ENCODE measurements at regions not wholly inside any gene's neighbourhood (a gene's known extent, or its start where the extent isn't known, plus 50 kb on each side); places are given as distances from the start of the nearest gene placed in this dataset.
A peak's percentile ranks its signal among the peaks of the same experiment; 100 is the strongest.

DNA sequence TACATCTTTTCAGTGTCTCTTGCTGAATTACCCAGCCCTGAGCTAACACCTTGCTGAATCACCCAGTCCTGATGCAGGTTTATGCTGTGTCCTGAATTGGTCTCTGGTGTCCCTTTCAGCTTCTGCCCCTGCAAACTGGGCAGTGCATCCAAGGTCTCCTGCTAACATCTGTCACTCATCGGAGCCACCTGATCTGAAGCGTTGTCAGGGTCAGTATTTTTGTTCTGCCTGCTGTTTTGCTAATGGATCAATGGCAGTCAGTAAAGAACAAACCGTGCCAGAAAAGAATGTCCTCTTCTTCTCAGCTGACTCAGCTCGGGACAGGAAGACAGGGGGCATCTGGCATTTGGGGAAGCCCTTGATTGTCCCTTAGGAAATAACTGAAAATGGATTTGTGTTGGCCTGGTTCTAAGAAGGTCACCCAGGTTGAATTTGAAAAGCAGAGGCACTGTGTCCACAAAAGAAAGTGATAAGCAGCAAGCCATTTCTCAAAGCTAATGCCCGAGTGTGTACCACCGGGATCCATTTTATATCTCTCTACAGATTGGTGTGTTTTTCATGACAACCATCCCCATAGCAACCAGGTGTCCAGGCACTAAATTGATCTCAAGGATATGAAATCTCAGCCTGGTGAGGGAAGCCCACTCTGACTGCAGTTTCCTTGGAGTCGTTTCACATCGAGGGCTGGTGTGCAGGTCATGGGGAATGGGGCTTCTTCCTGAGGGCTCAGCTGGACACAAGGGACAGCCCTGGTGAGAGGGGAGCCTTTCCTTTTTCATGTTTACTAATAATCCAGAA lies 109.7 kb upstream of the IRF2BP2 start (continued):
- TF ChIP-seq ZSCAN31 (CRISPR knock-in tag; IDR thresholded peaks at IDR 0.05; ENCODE audit: low read depth) (peak; percentile 53; the same call in 1 of the 2 replicates), HOMEZ (CRISPR knock-in tag; IDR thresholded peaks at IDR 0.05; ENCODE audit: low read depth) (0 out of 2 replicates have a peak, but pooled peaks have one; percentile 10), IRF9 (CRISPR knock-in tag; IDR thresholded peaks at IDR 0.05; ENCODE audit: borderline replicate concordance) (no peak), AKNA (CRISPR knock-in tag; IDR thresholded peaks at IDR 0.05; ENCODE audit: borderline replicate concordance) (no peak), MAFK (conservative IDR thresholded peaks at IDR 0.05 in 1 of 2, IDR thresholded peaks at IDR 0.05 in 1 of 2; ENCODE audit: low read length in 2 of 2) (peak; percentile 28 to 32; a peak in 3 of 4 replicates), KLF16 (CRISPR knock-in tag; IDR thresholded peaks at IDR 0.05) (peak in 1 of 2 experiments; percentile 79; a peak in 2 of 4 replicates), FIP1L1 (IDR thresholded peaks at IDR 0.05; ENCODE audit: borderline replicate concordance, insufficient read depth, low read depth, low read length) (no peak), ZNF317 (CRISPR knock-in tag; IDR thresholded peaks at IDR 0.05) (no peak; the same call in 1 of the 2 replicates), ZMYM4 (CRISPR knock-in tag; IDR thresholded peaks at IDR 0.05) (peak; percentile 58; the same call in 1 of the 2 replicates), UBTF (CRISPR knock-in tag; IDR thresholded peaks at IDR 0.05) (peak; percentile 64), ZNF350 (CRISPR knock-in tag; IDR thresholded peaks at IDR 0.05; ENCODE audit: borderline replicate concordance, low read depth) (no peak), ZSCAN25 (CRISPR knock-in tag; IDR thresholded peaks at IDR 0.05) (peak; percentile 84), ZBTB2 (CRISPR knock-in tag; IDR thresholded peaks at IDR 0.05; ENCODE audit: low read depth) (no peak), MTA1 (CRISPR knock-in tag; IDR thresholded peaks at IDR 0.05; ENCODE audit: borderline replicate concordance) (no peak)
- TF ChIP-seq, protein P1, sequence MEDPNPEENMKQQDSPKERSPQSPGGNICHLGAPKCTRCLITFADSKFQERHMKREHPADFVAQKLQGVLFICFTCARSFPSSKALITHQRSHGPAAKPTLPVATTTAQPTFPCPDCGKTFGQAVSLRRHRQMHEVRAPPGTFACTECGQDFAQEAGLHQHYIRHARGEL (CRISPR knock-in tag; IDR thresholded peaks at IDR 0.05): no peak
